Fibroblast of skin of back (primary cell): ENCODE measurements at regions not wholly inside any gene's neighbourhood (a gene's known extent, or its start where the extent isn't known, plus 50 kb on each side); places are given as distances from the start of the nearest gene placed in this dataset.
"Not testable (repeated sequence)": the region's sequence is repeated elsewhere in the genome, so short reads cannot be mapped to it uniquely, and the experiment has no call there.

Source experiments
- DNase-seq: peaks from one replicate; pipeline ENCODE4 v3.0.0-alpha.2; 2013

- no peak for DNase-seq
Measured at GRCh38 chr10:81479316-81479715, 395.7 kb upstream of the NRG3 start.

GRCh38 chr10:81496626-81497025, 378.4 kb upstream of the NRG3 start:
- no peak for DNase-seq

GRCh38 chr10:81498011-81498551, 376.9 kb upstream of the NRG3 start:
- no peak for DNase-seq

GRCh38 chr10:81502677-81503359, 372.2 kb upstream of the NRG3 start:
- no peak for DNase-seq

GRCh38 chr10:81505777-81506176, 369.2 kb upstream of the NRG3 start:
- not testable (repeated sequence) for DNase-seq

GRCh38 chr10:81514811-81515210, 360.2 kb upstream of the NRG3 start:
- DNase-seq, result no peak

GRCh38 chr10:81520688-81521087, 354.3 kb upstream of the NRG3 start:
- DNase-seq, result no peak

GRCh38 chr10:81524467-81524866, 350.5 kb upstream of the NRG3 start:
- DNase-seq, result no peak

GRCh38 chr10:81532403-81532802, 342.6 kb upstream of the NRG3 start:
- no peak for DNase-seq

- no peak for DNase-seq
Measured at GRCh38 chr10:81534991-81535390, 340.0 kb upstream of the NRG3 start.

- DNase-seq, result no peak
Measured at GRCh38 chr10:81541517-81541916, 333.5 kb upstream of the NRG3 start.

GRCh38 chr10:81546243-81546642, 328.8 kb upstream of the NRG3 start:
- DNase-seq, result no peak

GRCh38 chr10:81548160-81548559, 326.8 kb upstream of the NRG3 start:
- no peak for DNase-seq

GRCh38 chr10:81564143-81564542, 310.9 kb upstream of the NRG3 start:
- DNase-seq, result no peak

- no peak for DNase-seq
Measured at GRCh38 chr10:81569488-81569887, 305.5 kb upstream of the NRG3 start.

- DNase-seq, result no peak
Measured at GRCh38 chr10:81570349-81570748, 304.6 kb upstream of the NRG3 start.

- DNase-seq, result no peak
Measured at GRCh38 chr10:81570878-81571794, 303.9 kb upstream of the NRG3 start.

- no peak for DNase-seq
Measured at GRCh38 chr10:81575036-81575435, 300.0 kb upstream of the NRG3 start.

GRCh38 chr10:81576336-81576735, 298.7 kb upstream of the NRG3 start:
- DNase-seq, result no peak

- no peak for DNase-seq
Measured at GRCh38 chr10:81594991-81595390, 280.0 kb upstream of the NRG3 start.

GRCh38 chr10:81600185-81600584, 274.8 kb upstream of the NRG3 start:
- peak; percentile 89 for DNase-seq

- DNase-seq, result no peak
Measured at GRCh38 chr10:81603106-81603620, 271.8 kb upstream of the NRG3 start.

- not testable (repeated sequence) for DNase-seq
Measured at GRCh38 chr10:81644485-81644884, 230.5 kb upstream of the NRG3 start.
